GM18861 (cell line): ENCODE measurements at regions not wholly inside any gene's neighbourhood (a gene's known extent, or its start where the extent isn't known, plus 50 kb on each side); places are given as distances from the start of the nearest gene placed in this dataset.
"Not testable (repeated sequence)": the region's sequence is repeated elsewhere in the genome, so short reads cannot be mapped to it uniquely, and the experiment has no call there.

Experiments
- ATAC-seq: cut with Tn5 transposase; IDR thresholded peaks from one replicate; pipeline ENCODE4 v1.9.1; 2021; ENCODE audit not compliant: unreplicated experiment

DNA sequence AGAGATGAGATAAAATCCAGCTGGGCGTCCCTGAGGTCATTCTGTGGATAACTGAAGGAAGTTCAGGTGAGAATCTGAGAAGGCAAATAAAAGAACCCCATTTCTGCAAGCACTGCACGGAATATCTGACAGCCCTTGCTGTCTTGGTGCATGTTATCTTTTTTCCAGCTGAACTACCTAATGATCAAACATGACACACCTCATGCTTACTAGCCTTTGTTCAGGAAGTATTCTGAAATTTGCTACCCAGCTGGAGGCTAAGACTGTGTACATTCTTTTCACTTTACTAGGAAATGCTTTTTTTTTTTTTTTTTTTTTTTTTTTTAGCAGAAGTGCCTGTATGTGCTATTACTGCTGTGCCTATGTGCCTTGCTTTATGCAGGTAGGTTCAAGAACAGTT is 718.1 kb downstream of the SMARCA1 start:
- no peak for ATAC-seq

DNA sequence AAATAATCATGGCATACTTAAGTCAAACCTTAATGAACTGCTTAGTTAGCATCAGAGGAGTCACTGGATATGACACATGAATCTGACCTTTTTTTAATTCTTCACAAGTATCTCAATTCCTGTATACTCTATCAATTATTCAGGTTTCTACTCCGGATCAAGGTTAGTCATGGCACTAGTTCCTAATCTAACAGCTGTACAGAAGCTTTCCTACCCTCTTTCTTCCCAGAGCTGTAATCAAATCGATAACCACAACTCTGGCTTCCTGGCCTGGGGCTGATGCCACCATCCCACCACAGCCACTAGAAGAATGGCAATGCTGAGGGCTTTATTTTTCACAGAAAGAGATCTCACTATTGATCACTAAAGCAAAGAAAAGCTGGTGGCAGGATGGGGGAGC is 718.5 kb downstream of the SMARCA1 start:
- no peak for ATAC-seq

DNA sequence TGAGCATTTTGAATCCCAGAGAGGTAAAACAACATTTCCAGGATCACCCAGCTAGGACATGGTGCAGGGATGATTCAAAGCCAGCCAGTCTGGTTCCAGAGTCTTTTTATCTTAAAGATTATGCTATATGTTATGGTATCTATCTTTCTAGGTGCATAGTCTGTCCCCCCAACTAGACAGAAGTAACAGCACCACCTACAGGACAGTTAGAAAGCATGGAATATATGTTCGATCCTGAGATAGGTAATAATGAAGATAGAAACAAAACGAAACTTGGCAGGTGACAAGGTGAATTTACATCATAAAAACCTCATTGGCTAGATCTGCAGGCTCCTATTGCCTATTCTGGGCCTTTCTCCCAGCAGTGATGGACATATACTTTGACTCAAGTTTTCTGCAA is 723.2 kb downstream of the SMARCA1 start:
- ATAC-seq: no peak

DNA sequence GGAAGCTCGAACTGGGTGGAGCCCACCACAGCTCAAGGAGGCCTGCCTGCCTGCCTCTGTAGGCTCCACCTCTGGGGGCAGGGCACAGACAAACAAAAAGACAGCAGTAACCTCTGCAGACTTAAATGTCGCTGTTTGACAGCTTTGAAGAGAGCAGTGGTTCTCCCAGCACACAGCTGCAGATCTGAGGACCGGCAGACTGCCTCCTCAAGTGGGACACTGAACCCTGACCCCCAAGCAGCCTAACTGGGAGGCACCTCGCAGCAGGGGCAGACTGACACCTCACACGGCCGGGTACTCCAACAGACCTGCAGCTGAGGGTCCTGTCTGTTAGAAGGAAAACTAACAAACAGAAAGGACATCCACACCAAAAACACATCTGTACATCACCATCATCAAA is 730.9 kb upstream of the ACTRT1 start:
- not testable (repeated sequence) for ATAC-seq

DNA sequence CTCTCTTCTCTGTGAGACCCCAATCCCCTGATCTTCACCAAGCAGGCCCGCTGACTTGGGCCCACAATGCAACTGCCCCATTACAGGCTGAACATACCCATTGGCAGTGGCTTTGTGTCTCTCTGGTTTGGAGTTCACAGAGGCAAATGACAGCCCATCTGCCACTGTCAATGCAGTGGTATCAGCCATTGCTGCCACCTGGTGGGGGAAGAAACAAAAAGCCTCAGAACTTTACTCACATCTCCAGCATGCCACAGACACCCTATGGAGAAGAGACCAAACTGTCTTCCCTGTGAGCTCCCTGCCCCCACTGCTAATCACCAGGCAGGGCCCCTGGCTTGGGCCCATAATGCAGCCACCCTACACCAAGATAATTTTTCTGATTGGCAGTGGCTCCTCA is 729.3 kb upstream of the ACTRT1 start:
- no peak for ATAC-seq

DNA sequence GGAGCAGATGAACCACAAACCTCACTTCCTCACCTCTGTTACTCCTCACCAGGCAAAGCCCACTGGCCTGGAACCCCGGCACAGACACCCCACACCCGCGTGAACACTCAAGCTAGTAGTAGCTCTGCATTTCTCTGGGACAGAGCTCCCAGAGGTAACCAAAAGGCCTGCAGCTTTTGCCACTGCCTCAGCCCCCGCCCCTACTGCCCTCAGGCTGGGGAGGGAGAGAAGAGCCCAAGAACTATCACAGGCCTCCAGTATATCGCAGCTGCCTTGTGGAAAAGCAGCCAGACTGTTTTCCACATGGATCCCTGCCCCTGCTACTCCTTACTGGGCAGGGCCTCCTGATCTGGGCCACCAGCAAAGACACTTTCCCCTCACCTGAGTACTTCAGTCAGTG is 728.7 kb upstream of the ACTRT1 start:
- ATAC-seq: no peak

DNA sequence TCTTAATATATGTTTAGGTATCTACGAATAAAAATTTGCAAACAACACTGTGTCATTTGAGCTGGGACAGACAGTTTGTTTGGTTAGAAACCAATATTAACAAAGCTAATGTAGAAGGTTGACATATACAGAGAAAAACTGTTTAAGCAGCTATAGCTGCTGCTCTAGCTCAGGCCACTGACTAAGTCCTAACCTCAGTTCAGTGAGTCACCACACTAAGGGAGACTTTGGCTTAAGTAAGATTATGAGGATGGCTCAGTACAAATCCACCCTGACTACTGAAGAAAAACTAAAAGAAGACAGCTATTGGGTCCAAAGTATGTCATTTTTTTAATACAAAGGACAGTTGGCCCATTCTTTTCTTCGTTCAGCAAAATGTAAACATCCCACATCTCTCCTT is 717.3 kb upstream of the ACTRT1 start:
- no peak for ATAC-seq

DNA sequence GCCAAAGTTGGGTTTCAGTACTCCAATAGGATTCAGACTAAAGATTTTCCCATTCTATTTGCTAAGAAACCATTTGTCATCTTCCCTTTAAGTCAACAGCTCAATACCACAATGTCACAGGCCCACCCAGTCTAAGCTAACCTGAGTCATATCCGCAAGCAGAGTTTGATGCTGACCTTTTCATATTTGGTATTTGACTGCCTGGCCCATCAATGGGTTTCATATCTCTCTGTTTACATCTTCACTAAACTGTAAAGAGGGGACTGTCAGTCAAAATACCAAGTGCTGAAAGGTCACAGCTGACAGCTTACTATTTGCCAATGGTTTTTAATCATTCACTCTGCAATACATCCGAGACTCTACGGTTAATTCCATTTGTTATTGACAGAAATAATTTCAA is 707.5 kb upstream of the ACTRT1 start:
- ATAC-seq: no peak

DNA sequence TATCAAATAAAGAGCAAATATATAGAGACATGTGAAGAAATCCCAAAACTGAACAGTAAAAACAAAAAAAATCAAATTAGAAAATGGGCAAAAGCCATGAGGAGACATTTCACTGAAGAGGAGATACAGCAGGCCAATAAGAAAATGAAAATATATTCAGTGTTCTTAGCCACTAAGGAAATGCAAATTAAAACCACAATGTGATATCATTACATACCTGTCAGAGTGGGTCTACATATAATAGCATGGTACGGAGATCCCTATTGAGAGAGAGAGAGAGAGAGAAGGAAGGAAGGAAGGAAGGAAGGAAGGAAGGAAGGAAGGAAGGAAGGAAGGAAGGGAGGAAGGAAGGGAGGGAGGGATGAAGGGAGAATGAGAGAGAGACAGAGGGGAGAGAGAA is 707.0 kb upstream of the ACTRT1 start:
- no peak for ATAC-seq

DNA sequence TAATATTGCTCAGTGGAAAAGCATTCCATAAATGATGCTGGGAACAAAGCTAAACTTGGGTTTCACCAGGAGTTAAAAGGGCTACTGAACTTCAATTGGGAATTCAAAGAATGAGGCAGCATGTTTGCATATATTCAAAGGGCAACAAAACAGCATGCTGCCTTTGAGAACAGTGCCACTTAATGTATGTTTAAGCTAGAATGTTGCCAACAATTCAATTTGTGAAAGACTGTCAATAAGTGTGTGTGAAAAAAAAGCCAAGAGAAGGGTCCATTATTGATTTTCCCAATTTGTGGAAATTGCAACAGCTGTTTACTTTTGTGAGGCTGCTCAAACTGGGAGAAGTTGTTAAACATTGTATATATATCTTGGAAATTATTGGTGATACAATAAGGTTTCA is 701.9 kb upstream of the ACTRT1 start:
- no peak for ATAC-seq

DNA sequence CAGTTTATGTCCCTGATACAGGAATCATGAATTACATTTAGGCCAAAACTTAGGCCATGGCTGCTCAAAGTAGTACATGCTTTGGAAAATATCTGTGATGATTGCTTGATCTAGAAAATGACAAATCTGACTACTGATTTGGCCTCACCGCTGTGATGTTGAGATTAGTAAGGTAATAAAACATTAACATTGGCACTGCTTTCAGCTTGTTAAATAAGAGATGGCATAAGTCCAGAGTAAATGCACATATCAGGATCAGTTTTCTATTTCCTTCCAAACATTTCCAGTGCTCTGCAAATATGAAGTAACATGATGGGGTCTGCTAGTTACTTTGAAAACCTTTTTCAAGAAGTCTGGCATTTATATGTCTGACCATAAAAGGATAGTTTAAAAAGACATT is 687.3 kb upstream of the ACTRT1 start:
- no peak for ATAC-seq

DNA sequence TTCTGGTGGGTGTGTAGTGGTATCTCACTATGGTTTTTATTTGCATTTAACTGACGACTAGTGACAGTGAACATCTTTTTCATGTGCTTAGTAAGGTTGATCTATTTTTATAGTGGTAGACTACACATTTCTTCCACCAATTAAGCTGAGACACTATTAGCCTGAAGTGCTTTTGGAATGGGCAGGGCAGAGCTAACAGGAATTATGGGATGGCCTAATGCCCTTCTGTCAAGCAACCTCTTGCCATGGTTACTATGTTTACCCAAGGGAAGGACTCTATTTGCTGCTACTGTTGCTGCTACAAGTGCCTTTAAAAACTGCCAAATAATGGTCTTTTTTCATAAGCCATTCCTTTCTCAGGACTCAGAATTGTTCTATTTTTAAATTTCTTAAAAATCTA is 676.7 kb upstream of the ACTRT1 start:
- no peak for ATAC-seq

DNA sequence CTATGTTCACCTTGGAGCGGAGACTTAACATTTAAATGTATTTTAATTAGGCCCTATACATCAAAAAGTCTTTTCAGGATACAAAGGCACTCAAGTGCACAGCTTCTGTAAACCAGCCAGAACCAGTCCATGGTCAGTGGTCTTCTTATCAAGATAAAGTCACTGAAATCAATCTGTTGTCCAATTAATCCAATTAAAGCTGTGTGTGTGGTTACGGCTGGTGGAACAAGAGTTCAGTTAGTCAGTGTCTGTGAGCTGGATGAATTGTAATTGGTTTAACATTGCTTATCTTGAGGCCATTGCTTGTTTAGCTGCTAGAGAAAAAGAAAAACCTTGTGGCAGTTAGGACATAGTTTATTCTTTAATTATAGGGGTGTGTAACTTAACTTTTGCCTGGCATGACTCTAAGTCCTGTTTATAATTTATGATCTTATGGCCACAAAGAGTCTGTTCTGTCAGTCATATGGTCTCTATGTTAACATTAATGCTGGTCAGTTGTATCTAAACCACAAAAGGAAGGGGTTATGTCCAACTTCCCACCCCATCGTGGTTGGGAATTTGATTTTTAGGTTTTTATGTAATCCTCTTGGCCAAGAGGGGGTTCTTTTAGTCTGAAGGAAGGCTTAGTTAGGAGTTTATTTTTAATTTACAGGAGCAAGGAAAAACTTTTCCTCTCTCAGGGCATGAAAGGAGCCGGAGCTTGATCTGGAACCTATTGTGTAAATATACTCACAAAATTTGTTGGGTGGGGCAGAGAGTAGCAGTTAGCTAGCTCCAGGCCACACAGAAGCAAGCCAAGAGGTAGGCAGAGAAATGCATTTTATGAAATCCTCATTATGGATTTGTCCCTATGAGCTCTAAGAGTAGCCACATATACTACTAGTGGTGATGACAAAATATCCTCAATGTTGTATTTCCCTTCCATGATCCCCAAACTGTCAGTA is 665.7 kb upstream of the ACTRT1 start:
- ATAC-seq: no peak

DNA sequence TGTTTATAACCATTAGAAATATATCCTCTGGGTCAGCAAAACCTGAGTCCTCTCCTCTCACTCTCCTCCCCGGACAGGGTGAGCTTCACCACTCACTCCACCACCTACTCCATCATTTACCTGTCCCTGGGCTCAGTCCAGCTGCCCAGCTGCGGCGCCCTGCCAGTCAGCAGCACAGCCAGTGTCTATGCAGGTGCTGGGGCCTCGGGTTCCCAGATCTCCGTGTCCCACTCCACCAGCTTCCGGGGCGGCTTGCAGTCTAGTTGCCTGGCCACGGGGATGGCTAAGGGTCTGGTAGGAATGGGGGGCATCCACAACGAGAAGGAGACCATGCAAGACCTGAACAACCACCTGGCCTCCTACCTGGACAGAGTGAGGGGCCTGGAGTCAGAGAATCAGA is 662.2 kb upstream of the ACTRT1 start:
- no peak for ATAC-seq

DNA sequence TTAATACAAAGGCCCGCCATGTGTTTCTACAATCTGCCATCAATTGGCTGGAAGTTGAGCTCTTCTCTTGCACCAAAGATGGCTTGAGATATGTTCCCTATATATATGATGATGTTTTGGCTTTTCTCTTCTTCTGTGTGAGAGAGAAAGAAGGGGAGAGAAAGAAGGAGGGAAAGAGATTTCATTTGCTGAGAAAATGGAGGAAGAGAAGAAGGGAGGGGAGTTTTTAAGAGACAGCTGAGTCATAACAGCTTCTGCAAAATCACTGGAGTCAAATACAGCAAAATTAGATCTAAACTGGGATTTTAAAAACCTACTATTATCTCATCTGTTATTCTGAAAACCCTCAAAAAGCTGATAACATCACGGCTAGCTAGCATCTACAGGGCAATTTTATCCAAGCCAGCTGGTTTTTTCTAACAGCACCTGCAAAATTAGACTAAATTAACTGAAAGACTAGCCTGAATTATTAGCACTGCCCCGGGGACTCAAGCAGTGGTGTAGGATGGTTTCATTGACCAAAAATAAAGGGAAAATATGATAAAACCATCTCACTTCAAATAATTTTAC is 647.6 kb upstream of the ACTRT1 start:
- no peak for ATAC-seq

DNA sequence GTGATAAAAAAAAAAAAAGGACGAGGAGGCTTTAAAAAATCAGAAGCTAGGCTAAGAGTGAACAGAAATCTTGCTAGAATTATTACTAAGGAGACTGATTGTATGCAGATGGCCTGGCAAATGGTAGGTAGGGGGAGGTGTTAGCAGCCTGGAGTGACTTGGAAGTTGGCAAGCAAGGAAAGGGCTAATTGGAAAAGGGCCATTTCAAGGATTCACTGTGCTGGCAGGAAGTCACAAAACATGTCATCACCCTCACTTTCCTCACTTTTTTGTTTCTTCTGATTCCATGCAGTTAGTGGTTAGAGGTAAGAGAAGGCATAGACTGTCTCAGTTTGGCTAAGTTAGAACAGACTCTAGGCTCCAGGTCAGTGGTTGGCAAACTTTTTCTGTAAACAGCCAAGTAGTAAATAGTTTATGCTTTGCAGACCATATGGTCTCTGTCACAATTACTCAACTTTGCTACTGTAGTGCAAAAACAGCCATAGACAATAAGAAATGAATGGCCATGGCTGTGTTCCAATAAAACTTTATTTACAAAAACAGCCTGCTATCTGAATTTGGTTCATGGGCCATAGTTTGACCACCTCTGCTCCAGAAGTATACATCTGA is 646.5 kb upstream of the ACTRT1 start:
- no peak for ATAC-seq

DNA sequence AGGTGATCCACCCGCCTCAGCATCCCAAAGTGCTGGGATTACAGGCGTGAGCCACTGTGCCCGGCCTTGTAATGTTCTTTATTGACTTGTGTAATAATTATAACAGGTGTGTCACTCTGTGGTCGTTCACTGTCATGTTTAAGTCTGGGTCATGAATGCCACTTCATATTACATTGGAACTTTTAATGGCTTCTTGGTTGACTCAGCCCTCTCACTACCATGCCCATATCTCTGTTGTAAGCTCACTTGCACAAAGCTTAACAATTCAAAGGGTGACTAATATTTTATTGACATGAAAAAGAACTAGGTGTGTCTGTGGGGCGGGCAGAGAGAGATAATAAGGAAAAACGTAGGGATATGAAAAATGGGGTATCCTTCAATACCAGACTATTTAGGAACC is 639.7 kb upstream of the ACTRT1 start:
- no peak for ATAC-seq

DNA sequence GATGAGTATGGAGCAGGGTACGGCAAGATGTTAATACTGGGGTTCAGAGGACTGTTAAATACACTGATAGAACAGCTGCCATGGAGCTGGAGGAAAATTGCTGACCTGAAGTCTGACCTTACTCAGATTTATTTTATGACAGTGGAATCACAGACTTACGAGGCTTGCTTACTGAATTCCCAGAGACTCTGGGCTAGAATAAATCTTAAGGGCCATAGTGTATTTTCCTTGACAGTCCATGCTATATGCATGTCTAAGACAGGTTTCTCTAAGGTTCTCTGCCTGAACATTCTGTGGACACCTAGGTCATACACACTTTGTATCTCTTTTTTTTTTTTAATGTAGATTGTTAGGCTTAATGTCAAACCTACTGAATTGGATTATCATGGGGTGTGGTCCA is 633.2 kb upstream of the ACTRT1 start:
- no peak for ATAC-seq

DNA sequence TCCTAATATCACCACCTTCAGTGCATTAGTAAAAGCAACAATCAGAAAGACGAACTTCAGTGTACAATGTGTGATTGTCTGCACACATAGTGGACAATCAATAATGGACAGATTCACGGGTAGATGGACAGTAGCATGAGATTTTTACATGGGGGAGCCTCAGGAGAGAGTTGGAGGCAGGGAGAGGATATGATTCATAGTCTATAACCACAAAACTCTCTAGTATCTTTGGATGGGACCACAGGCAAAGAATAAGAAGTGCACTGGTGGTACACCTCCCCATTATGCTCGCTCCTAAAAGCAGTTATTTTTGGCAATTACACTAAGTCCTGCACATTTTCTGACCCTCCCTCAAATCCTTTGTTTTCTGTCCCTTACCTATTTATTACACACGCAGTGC is 624.4 kb upstream of the ACTRT1 start:
- no peak for ATAC-seq

DNA sequence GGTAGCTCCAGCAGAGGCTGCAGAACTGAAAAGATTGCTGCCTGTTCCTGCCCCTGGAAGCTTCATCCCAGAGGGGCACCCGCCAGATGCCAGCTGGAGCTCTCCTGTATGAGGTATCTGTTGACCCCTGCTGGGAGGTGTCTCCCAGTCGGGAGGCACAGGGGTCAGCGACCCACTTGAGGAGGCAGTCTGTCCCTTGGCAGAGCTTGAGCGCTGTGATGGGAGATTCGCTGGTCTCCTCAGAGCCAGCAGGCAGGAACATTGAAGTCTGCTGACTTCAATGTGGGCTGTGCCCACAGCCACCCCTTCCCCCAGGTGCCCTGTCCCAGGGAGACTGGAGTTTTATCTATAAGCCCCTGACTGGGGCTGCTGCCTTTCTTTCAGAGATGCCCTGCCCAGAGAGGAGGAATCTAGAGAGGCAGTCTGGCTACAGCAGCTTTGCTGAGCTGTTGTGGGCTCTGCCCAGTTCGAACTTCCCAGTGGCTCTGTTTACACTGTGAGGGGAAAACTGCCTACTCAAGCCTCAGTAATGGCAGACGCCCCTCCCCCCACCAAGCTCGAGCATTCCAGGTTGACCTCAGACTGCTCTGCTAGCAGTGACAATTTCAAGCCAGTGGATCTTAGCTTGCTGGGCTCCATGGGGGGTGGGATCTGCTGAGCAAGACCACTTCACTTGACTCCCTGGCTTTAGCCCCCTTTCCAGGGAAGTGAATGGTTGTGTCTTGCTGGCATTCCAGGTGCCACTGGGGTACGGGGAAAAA is 622.3 kb upstream of the ACTRT1 start:
- not testable (repeated sequence) for ATAC-seq

DNA sequence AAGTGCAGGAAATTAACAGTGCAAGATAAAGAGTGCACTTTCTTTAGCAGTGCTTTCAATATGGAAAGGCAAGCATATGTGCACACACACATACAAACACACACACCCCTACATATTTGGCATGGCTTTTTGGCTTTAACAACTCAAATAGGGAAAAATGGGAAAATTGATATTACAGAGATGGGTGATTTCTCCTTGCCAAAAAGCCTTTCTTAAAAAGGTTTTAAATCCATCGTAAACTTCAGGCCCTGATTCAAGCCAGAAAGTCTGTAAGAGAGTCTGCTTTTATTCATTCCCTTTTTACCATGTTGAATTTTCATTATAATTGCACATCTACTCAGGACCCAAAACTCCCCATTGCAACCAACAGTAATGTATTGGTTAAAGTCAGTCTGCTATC is 612.0 kb upstream of the ACTRT1 start:
- ATAC-seq: no peak
